ENCODE measurements at regions not wholly inside any gene's neighbourhood (a gene's known extent, or its start where the extent isn't known, plus 50 kb on each side); places are given as distances from the start of the nearest gene placed in this dataset.

DNA sequence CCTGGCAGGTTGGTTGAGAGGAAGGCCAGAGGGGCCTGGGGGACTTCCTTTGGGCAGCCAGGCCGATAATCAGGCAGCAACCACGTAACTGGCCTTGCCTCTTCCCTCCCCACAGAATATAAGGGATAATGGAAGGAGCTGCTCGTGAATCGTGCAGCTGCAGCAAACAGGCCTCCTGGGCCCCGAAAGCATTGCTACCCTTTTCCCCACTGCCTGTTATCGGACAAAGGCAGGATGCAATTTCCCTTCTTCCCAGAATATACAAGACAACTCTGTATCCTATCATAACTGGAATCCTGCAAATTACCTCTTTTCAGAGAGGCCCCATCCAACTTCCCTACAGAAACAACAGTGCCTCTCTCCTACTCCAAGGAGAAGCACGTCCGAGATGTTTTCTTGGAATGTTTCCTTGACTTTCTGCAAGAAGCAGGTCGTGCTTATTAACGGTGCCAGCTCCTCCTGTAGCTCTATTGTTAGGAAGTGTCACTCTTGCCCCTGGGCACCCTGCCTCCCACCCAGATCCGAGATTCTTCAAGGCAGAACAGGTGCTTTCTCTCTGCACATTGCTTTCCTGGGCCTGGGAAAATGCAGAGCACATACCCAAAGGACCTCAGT lies 106.0 kb upstream of the TIAM1 start:
- DNase-seq = no peak

DNA sequence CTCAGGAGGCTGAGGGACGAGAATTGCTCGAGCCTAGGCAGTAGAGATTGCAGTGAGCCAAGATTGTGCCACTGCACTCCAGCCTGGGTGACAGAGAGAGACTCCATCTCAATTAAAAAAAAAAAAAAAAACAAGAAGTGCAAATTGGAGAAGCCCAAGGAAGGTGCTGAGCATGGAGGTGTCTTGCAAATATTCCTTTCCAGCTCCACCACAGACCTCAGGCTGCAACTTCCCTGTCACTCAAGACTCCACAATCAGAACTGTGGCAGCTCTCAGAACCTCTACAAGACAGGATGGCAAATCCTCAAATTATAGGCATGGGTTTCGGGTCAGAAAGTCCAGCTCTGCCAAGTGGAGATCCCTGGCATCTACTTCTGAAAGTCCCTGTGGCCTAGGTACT lies 104.4 kb upstream of the TIAM1 start:
- no peak for DNase-seq

- DNase-seq = no peak
These were observed 103.4 kb upstream of the TIAM1 start for GRCh38 chr21:31447505-31447904.

DNA sequence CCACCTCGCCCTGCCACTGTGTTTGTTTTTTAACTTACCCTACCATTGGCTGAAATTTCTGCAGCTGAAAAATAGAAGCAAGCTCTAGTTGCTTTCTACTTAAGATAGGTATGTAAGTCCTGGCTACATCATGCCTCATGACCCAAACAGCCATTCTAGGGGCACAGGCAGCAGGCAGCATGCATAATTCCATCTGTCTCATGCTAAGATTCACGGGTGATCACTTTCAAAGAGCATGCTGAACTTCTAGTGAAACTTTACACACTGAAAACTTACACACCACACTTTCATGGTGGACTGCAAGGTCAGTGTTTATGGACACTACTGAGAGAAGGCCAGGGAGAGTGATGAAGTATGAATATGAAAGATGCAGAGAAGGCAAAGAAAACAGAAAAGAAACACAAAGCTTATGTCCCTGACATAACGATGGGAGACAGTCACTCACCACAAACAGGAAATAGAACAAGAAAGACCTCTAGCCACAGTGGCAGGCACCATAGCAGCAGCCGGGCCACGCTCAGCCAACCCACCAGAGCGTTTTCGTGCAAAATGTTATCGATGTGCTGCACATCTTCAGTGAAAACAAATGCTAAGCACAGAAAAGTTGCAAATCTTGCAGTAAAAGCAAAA lies 102.3 kb upstream of the TIAM1 start:
- peak; percentile 11 for DNase-seq

DNA sequence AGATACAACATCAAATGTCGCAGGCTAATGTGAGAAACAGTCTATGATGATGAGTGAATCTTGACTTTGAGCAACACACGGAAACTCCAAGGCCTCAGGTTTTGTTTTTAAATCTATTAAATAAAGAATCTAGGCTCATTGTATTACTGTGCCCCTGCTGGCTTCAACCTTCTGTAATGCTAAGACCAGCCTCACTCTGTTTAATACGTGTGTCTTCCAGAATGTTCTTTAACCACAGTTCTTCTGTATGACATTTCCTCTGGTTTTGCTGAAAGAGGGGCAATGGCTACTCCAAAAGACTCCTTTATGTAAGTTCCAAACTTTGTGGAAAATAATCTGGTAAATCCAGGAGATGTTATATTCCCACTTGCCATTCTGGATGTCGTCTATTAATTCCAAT lies 101.1 kb upstream of the TIAM1 start:
- no peak for DNase-seq

DNA sequence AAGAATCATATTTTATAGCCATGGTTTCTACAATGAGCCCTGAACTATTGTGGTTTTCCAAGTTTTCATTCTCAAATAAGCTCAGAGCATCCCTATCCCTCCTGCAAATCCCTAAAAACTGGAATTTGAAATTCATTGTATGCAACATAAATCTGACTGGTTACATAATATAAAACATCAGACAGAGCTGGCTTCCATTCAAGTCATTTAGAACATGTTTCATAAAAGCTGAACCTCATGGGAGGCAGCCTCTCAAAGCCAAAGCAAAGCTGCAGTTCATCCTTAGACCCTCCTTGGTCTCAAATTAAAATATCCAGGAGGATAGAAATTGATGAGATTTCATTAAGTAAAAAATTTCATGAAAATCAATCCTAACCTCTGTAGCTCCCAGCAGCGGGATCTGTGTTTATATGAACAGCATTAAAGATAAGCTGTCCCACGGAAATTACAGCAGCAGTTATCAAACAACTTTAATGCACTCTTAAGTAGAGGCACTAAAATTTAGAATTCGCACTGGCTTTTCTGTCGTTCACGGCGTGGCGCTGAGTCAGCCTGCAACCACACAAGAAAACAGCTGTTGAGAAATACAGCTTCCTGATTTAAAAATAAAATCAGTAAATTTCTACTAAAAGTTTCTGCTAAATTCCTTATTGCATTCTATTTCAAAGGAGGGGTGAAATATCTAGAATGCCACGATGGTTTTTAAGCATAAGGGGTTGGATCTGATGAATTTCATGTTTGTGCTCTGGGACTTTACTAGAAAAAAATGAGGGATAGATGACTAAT lies 99.9 kb upstream of the TIAM1 start:
- DNase-seq = no peak

GRCh38 chr21:31442339-31442738 lies 98.3 kb upstream of the TIAM1 start:
- no peak for DNase-seq

GRCh38 chr21:31429506-31429905 lies 85.4 kb upstream of the TIAM1 start:
- no peak for DNase-seq

GRCh38 chr21:31426235-31426797 lies 82.3 kb upstream of the TIAM1 start:
- DNase-seq = no peak

DNA sequence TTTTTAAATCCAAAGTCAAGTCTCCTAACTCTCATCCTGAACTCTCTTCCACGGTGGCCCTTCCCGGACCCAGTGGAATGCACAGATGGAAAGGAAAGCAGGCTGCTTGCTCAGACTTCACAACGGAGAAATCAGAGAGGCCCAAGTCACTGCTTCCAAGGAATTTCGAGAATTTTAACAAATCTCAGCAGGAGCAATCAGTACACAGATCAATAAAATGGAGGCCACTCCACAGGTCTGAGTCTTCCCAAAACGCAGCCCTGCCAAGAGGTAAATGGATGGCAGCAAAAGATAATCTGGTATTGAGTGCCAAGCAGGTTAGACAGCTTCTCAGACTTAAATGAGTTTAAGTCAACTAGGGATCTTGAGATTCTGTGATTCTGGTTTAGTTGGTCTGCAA lies 81.1 kb upstream of the TIAM1 start:
- DNase-seq = no peak

GRCh38 chr21:31424058-31424457 lies 80.0 kb upstream of the TIAM1 start:
- no peak for DNase-seq

GRCh38 chr21:31420988-31421387 lies 76.9 kb upstream of the TIAM1 start:
- DNase-seq = no peak

DNA sequence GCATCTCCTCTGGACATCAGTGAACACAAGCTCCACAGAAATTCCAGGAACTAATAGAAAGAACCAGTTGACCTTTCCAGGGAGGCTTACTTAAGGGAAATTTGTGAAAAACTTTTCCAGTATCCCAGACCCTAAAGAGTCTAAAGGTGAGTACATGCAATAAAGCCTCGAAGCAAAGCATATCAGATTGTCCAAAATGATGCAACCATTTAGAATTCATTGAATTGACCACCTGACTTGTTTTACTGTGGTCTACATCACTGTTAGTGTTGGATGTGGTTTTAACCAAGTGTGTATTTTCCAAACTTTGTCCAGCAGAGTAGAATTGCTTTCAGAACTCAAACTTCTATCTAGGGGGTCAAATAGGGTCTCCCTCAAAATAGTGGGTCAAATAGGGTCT lies 76.3 kb upstream of the TIAM1 start:
- DNase-seq = no peak

GRCh38 chr21:31418377-31419001 lies 74.4 kb upstream of the TIAM1 start:
- no peak for DNase-seq

DNA sequence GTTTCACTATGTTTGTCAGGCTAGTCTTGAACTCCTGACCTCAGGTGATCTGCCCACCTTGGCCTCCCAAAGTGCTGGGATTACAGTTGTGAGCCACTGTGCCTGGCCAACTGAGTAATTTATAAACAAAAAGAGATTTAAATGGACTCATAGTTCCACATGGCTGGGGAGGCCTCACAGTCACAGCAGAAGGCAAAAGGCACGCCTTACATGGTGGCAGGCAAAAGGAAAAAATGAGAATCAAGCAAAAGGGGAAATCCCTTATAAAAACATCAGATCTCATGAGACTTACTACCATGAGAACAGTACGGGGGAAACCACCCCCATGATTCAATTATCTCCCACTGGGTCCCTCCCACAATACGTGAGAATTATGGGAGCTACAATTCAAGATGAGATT lies 73.2 kb upstream of the TIAM1 start:
- DNase-seq = peak; percentile 15

GRCh38 chr21:31416465-31416864 lies 72.4 kb upstream of the TIAM1 start:
- DNase-seq = no peak

GRCh38 chr21:31414263-31415000 lies 70.4 kb upstream of the TIAM1 start:
- no peak for DNase-seq

DNA sequence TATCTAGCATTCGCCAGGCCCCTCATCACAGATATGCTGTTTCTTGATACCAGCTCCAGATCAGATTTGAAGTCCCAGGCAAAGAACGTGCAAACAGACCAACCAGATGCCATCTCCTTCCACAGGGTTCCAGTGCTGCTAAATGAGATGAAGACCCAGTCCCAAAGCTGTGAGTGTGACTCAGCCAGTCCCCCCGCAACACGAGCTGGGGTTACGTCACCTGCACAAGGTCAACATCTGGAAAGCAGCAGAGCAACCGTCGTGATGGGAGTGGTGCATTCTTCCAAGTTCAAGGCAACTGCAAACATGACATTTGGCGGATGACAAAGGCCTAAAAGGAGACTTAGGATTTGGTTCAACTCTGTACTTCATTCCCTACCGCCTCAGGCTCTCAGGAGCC lies 69.6 kb upstream of the TIAM1 start:
- DNase-seq = no peak

DNA sequence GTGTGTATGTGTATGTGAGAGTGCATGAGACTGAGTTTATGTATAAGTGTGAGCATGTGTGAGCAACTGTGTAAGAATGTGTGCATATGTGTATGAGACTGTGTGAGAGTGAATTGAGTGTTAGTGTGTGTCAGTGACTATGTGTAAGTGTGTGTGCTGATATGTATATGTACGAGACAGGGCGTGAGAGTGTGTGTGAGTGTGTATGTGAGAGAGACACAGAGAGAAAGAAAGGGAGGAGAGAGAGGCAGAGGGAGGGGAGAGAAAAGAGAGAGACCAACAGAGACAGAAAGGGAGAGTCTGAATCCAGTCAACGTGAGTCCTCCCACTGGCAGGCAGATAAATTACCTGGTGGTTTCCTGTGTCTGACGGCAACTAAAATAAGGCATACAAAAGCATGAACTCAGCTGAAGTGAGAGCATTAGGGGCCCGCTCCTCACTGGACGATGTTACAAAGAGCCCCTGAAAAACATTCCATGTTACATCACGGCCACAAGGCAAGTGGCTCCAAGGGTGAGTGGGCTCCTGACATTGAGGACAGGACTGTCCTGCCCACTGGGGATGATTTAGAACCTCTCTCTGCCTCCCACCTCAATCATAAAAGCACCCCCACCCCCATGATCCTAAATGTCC lies 66.6 kb upstream of the TIAM1 start:
- DNase-seq = no peak

DNA sequence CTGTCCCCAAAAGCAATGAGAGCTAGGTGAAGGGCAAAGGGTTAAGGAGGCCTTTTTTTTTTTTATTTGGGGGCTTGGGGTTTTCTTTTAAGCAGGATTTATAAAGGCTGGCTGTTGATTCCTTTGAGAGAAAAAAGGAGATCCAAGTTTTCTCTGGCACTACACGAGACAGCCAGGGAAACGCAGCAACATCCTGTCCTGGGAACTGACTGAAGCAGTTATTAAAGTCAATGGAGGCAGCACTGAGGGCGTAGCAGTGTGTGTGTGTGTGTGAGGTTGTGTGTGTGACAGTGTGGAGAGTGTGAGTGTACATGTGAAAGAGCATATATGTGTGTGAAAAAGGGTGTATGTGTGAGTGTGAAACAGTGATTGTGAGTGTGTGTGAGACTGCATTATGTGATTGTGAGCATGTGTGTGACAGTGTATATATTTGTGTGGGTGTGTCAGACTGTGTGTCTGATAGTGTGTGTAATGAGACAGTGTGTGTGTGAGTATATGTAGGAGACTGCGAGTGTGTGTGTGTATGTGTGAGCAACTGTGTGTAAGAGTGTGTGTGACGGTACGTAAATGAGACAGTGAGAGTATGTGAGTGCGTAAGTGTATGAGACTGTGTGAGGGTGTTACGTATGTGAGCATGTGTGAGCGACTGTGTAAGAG lies 65.9 kb upstream of the TIAM1 start:
- no peak for DNase-seq

DNA sequence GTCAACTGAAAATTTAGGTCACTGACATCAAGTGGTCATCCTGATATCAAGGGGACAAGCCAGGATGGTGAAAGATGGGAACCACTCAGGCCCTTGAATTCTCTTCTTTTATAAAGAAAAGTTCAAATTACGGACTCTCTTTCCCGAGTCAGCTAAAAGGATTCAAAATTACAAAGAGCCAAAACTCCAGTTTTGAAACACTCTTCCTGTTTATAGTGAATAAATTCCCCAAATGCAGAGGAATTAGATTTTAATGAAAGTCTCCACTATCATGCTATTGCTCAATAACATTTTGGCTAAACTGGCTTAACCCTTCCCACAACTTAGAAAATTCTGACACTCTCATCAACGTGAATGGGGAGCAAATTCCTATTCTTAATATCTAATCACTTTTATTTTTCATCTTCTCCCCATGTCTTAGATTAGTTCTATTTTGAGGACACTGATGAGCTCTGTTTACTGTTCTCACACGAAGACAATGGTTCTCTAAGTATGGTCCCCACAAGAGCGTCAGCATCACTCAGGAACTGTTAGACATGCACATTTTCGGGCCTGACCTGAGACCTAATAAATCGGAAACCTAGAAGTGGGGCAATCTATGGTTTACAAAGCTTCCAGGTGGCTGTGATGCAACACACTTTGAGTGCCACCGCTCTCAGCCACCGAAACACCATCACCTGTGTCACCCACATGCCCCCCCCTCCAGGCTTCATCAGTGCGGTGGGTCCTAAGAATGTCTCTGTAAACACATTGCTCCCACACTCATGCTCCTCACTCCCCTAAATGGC lies 64.4 kb upstream of the TIAM1 start:
- no peak for DNase-seq
